ENCODE measurements at regions not wholly inside any gene's neighbourhood (a gene's known extent, or its start where the extent isn't known, plus 50 kb on each side); places are given as distances from the start of the nearest gene placed in this dataset.

DNA sequence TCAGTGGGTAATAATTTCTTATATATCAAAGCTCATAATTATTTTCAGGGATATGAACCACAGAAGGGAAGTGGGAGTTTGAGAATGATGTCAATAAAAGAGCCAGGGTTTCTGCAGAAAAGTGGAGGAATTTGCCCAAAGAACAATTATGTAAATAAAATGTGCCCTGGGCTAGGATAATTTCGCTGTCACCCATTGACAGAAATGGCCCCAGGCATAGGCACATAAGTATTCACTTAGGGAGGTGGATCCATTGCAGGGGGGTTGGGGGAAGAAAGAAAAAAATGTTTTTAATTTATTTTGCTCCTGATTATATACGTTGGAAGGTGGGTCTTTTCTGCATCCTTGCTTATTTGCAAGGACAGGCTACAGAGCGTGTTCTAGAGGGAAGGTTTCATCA lies 135.1 kb upstream of the IRX2 start:
- TF ChIP-seq, protein P1, sequence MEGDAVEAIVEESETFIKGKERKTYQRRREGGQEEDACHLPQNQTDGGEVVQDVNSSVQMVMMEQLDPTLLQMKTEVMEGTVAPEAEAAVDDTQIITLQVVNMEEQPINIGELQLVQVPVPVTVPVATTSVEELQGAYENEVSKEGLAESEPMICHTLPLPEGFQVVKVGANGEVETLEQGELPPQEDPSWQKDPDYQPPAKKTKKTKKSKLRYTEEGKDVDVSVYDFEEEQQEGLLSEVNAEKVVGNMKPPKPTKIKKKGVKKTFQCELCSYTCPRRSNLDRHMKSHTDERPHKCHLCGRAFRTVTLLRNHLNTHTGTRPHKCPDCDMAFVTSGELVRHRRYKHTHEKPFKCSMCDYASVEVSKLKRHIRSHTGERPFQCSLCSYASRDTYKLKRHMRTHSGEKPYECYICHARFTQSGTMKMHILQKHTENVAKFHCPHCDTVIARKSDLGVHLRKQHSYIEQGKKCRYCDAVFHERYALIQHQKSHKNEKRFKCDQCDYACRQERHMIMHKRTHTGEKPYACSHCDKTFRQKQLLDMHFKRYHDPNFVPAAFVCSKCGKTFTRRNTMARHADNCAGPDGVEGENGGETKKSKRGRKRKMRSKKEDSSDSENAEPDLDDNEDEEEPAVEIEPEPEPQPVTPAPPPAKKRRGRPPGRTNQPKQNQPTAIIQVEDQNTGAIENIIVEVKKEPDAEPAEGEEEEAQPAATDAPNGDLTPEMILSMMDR (IDR thresholded peaks at IDR 0.05; ENCODE audit: insufficient read depth, low read depth, low read length) = no peak
- Histone ChIP-seq H3K27me3 (ENCODE audit: control insufficient read depth, insufficient read depth, low read length) (no peaks in the 10 kb centered on the region), H3K4me3 (ENCODE audit: low read depth, low read length) (no peak overlapping the region), H3K36me3 (ENCODE audit: control insufficient read depth, insufficient read depth, low read length) (no peaks in the 10 kb centered on the region)
- DNase-seq (ENCODE audit: low read depth) = no peak
- ChIA-PET CTCF (no interaction called here), POLR2A (no interaction called here)

DNA sequence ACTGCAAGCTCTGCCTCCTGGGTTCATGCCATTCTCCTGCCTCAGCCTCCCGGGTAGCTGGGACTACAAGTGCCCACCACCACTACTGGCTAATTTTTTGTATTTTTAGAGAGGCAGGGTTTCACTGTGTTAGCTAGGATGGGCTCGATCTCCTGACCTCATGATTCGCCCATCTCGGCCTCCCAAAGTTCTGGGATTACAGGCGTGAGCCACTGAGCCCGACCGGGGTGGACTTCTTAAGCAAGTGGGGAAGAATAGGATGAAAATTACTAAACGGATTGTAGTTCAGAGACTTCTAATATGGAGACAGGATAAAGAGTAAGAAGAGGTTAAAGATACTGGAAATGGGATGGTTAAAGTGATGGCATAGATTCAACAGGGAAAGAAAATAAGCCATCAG lies 132.3 kb upstream of the IRX2 start:
- H3K36me3 ChIP-seq (ENCODE audit: control insufficient read depth, insufficient read depth, low read length) = no peaks in the 10 kb centered on the region
- DNase-seq (ENCODE audit: low read depth) = no peak
- TF ChIP-seq, protein P1 (IDR thresholded peaks at IDR 0.05; ENCODE audit: insufficient read depth, low read depth, low read length) = no peak
- CTCF ChIA-PET = no interaction called here
- no peak overlapping the region for H3K4me3 ChIP-seq (ENCODE audit: low read depth, low read length)
- H3K27me3 ChIP-seq (ENCODE audit: control insufficient read depth, insufficient read depth, low read length) = no peaks in the 10 kb centered on the region
- POLR2A ChIA-PET = no interaction called here

DNA sequence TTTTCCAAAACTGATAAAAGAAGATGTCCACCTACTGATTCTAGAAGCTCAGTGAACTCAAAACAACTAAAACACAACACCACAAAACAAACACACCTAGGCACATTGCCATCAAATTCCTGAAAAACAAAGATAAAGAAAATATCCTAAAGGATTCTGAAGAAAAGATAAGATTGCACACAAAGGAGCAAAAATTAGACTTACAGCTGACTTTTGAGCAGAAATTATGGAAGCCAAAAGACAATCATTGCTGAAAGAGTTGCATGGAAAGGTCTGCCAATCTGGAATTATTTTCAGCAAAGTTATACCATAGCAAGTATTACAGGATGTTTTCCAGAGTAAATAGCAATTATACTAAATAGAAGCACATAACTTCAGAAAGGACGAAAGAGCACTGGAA lies 128.2 kb upstream of the IRX2 start:
- no peak for DNase-seq (ENCODE audit: low read depth)
- CTCF ChIA-PET = no interaction called here
- Histone ChIP-seq H3K4me3 (ENCODE audit: low read depth, low read length) (no peak overlapping the region), H3K36me3 (ENCODE audit: control insufficient read depth, insufficient read depth, low read length) (no peaks in the 10 kb centered on the region), H3K27me3 (ENCODE audit: control insufficient read depth, insufficient read depth, low read length) (no peaks in the 10 kb centered on the region)
- TF ChIP-seq, protein P1 (IDR thresholded peaks at IDR 0.05; ENCODE audit: insufficient read depth, low read depth, low read length) = no peak
- POLR2A ChIA-PET = no interaction called here

DNA sequence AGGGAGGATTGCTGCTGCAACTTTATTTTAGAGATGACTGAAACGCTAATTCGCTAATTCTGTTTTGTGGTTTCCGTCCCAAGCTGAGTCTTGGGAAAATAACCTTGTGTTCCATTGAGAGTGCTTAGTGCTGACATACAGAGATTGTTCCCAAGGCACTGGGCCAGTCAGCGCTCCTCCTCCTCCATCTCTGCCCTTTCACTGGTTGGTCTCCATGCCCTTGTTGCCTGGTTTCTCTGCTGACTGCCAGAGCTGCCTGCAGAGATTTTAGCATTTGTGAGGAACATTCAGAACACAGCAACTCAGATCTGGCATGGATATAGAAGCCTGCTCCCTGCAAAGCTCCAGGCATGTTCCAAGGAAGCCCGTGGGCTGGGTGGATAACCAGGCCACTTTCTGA lies 126.0 kb upstream of the IRX2 start:
- TF ChIP-seq, protein P1 (IDR thresholded peaks at IDR 0.05; ENCODE audit: insufficient read depth, low read depth, low read length) = no peak
- H3K27me3 ChIP-seq (ENCODE audit: control insufficient read depth, insufficient read depth, low read length) = no peaks in the 10 kb centered on the region
- CTCF ChIA-PET = no interaction called here
- H3K4me3 ChIP-seq (ENCODE audit: low read depth, low read length) = no peak overlapping the region
- no peaks in the 10 kb centered on the region for H3K36me3 ChIP-seq (ENCODE audit: control insufficient read depth, insufficient read depth, low read length)
- POLR2A ChIA-PET = no interaction called here
- DNase-seq (ENCODE audit: low read depth) = no peak

DNA sequence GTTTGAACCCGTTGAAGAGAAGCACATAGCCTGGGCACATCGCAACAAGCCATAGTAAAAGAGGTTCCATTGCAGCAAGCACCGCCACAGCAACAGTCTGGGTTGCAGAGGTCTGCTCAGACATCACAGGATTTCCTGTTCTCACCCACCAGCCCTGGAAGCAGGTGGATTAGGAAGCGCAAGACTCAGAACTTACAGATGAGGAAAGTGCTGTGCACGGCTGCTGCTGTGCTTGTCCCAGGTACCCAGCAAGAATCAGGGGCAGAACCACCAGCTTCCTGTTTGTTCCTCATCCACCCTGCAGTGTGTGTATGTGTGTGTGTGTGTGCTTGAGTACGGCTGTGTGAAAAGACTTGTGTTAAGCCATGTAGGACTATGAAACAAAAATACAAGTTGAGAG lies 124.7 kb upstream of the IRX2 start:
- no peak for DNase-seq (ENCODE audit: low read depth)
- no peaks in the 10 kb centered on the region for H3K27me3 ChIP-seq (ENCODE audit: control insufficient read depth, insufficient read depth, low read length)
- TF ChIP-seq, protein P1 (IDR thresholded peaks at IDR 0.05; ENCODE audit: insufficient read depth, low read depth, low read length) = no peak
- CTCF ChIA-PET = no interaction called here
- H3K36me3 ChIP-seq (ENCODE audit: control insufficient read depth, insufficient read depth, low read length) = no peaks in the 10 kb centered on the region
- no peak overlapping the region for H3K4me3 ChIP-seq (ENCODE audit: low read depth, low read length)
- POLR2A ChIA-PET = no interaction called here
